SK-N-MC (cell line): ENCODE measurements at regions not wholly inside any gene's neighbourhood (a gene's known extent, or its start where the extent isn't known, plus 50 kb on each side); places are given as distances from the start of the nearest gene placed in this dataset.

ENCODE experiments used
- DNase-seq: peaks from one replicate; pipeline ENCODE4 v3.0.0-alpha.2; 2011; ENCODE audit warnings: low read depth, low spot score
- H3K27ac ChIP-seq: fragments of 200-600 bp; sonication (generic); 2 replicates; pipeline ENCODE4 v1.5.1; 2016; ENCODE audit warnings: mixed run types
- H3K36me3 ChIP-seq: fragments of 200-600 bp; sonication (generic); 2 replicates; pipeline ENCODE4 v1.6.1; 2017; ENCODE audit warnings: antibody characterized with exemption, low read length, mixed read lengths; ENCODE audit not compliant: insufficient read depth
- H3K4me3 ChIP-seq: fragments of 200-600 bp; sonication (generic); 2 replicates; pipeline ENCODE4 v1.5.1; 2016
- H3K9ac ChIP-seq: fragments of 200-600 bp; sonication (generic); 2 replicates; pipeline ENCODE4 v1.8.0; 2017; ENCODE audit warnings: mixed run types, mixed read lengths; ENCODE audit not compliant: insufficient read length
- H3K9me3 ChIP-seq: fragments of 200-600 bp; sonication (generic); 2 replicates; pipeline ENCODE4 v1.6.1; 2017; ENCODE audit warnings: low read depth, mild to moderate bottlenecking, antibody characterized with exemption, low read length, moderate library complexity, mixed read lengths
- EZH2 ChIP-seq: fragments of 200-600 bp; sonication (generic); IDR thresholded peaks from one replicate; pipeline ENCODE4 v1.6.1; 2017; ENCODE audit warnings: antibody characterized with exemption
- FOXP2 ChIP-seq: optimal IDR thresholded peaks from 2 replicates; pipeline ENCODE3; 2011; ENCODE audit warnings: mild to moderate bottlenecking, moderate library complexity; ENCODE audit not compliant: insufficient read depth; ENCODE audit errors: extremely low read length, control extremely low read depth
- POLR2AphosphoS5 ChIP-seq: IDR thresholded peaks from 2 replicates; pipeline ENCODE4 v1.6.1; 2012; ENCODE audit warnings: mild to moderate bottlenecking, low read depth, low read length, borderline replicate concordance

DNA sequence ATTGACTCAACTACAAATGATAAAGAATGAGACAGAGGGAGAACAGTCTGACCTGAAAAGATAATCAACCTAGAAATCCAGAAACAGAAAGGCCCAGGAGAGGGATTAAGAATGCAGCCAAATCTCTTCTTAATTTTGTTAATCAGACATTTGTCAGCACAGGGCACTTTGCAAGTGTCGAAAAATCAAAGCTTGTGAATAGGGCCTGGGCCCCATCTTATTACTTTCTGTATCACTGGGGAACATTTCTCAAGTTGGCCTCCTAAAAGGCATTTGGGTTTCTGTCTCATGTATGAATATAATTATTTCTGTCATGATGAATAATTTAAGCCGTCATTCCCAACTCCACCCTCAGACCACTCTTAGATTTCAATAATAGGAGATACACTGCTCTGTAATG lies 308.4 kb upstream of the PRKCQ start:
- no peak for DNase-seq
- no peak overlapping the region for H3K4me3 ChIP-seq
- no peak overlapping the region for H3K27ac ChIP-seq
- no peak for TF ChIP-seq EZH2
- TF ChIP-seq POLR2AphosphoS5: no peak
- H3K36me3 ChIP-seq: no peaks in the 10 kb centered on the region
- no peaks in the 10 kb centered on the region for H3K9me3 ChIP-seq
- no peak overlapping the region for H3K9ac ChIP-seq

DNA sequence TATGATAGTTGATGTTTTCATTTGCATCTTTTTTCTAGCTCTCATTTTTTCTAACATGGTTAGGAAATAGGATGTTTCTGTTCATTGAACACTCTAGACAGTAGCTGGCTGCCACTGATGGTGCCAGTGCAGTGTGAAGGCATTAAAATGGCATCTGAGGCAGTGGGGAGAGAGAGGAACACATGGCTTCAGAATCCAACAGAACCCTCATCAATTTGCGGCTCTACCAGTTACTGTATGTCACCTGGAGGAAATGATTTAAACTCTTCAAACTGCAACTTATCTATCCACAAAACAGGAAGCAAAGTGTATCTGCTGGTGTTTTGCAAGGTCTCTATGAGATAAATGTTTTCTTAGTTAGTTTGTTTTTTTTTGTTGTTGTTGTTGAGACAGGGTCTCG lies 305.2 kb upstream of the PRKCQ start:
- Histone ChIP-seq H3K4me3 (no peak overlapping the region), H3K9ac (no peak overlapping the region), H3K27ac (no peak overlapping the region), H3K36me3 (no peaks in the 10 kb centered on the region), H3K9me3 (no peaks in the 10 kb centered on the region)
- no peak for TF ChIP-seq EZH2
- no peak for TF ChIP-seq POLR2AphosphoS5
- no peak for TF ChIP-seq FOXP2
- no peak for DNase-seq

DNA sequence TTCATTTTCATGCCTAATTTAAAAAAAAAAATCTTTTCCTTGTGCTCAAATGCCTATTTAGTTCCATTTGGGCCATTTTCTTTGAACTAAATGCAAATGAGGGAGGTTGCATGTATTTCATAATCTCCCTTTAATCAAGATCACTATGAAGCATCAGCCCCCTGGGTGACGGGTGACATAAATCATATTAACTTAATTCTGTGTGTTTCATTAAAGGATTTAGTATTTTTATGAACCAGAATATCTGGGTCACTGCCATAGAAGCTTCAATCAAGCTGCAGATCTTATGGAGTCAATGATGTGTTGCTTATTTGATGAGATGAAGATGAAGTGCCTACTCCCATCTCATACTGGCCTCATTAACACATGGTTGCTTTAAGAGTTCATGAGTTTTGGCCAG lies 301.9 kb upstream of the PRKCQ start:
- Histone ChIP-seq H3K4me3 (no peak overlapping the region), H3K27ac (no peak overlapping the region), H3K36me3 (no peaks in the 10 kb centered on the region), H3K9me3 (no peaks in the 10 kb centered on the region), H3K9ac (no peak overlapping the region)
- TF ChIP-seq FOXP2 (no peak), POLR2AphosphoS5 (no peak), EZH2 (no peak)
- DNase-seq: no peak

DNA sequence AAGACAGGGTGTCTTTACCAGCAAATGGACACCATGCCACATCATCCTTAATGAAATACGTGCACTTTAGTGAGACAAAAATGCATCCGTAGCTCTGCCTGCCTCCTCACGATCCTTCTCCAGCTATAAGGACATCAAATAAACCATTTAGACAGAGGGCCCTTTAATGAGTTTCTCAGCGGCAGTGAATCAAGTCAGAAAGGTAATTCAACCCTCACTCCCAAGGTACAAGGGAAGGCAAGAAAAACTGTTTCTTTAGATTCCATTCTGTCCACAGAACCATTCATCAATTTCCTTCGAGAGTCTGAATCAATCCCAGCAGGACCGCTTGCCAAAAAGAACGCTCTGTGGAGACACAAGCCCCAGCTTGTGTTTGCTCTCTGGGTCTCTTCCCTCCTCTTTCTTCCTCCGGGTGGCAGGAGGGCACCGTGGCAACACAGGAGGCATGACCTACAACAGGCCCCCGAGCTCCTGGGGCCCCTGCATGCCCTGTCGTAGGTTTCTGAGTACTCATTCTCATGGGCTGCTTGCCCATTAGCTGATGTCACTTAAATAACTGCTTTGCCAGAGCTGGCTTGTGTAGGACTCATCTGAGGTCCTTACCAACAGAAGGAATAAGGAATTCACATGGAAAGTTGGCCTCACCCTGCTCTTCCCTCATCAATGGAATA lies 297.8 kb upstream of the PRKCQ start:
- Histone ChIP-seq H3K9ac (no peak overlapping the region), H3K9me3 (no peaks in the 10 kb centered on the region), H3K27ac (no peak overlapping the region), H3K36me3 (no peaks in the 10 kb centered on the region), H3K4me3 (no peak overlapping the region)
- no peak for DNase-seq
- no peak for TF ChIP-seq EZH2
- no peak for TF ChIP-seq FOXP2
- TF ChIP-seq POLR2AphosphoS5: no peak

DNA sequence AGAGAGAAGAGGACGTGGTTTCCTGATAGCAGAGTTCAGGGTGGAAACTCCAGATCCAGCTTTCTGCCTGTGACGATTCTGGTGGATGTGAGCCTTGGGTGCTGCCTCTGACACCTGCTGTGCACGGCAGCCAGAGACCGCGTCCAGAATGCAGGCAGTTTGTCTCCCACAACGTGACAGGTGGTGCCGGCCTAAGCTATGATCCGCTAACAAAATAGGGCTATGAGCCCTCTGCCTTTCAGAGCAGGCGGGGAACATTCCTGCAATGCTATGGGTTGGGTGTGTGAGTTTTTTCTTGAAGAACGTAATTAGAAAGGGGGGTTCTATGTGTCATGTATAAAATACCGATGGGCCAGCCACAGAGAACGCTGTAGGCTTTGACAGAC lies 297.3 kb upstream of the PRKCQ start:
- H3K36me3 ChIP-seq: no peaks in the 10 kb centered on the region
- H3K9me3 ChIP-seq: no peaks in the 10 kb centered on the region
- H3K4me3 ChIP-seq: no peak overlapping the region
- no peak for DNase-seq
- TF ChIP-seq FOXP2: no peak
- H3K9ac ChIP-seq: no peak overlapping the region
- H3K27ac ChIP-seq: no peak overlapping the region

DNA sequence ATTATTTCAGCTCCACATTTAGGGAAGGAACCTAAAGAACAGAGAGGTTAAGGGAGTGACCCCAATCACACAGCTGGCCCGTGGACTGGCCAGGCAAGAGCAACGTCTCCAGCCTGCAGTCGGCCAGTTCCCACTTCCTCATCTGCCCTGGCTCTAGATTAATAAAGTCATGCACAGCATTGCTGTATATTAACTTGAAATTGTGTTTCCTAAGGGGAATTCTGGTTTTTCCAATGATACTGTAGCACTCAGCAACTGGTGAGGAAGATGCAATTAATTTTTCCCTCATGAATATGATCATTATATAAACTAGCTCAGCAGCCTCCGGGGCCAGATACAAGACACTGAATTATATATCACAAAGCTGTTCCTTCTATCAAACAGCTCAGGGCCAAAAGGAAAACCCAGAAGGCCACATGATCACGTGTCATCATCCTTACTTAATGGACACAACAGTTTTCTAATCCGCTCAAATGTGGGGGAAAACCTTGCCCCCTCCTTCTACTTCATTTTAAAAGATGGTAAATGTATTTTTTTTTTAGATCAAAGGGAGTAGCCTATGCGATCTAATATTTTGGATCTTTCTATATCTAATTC lies 295.3 kb upstream of the PRKCQ start:
- Histone ChIP-seq H3K4me3 (no peak overlapping the region), H3K9ac (no peak overlapping the region), H3K27ac (no peak overlapping the region), H3K36me3 (no peaks in the 10 kb centered on the region), H3K9me3 (no peaks in the 10 kb centered on the region)
- TF ChIP-seq FOXP2 (no peak), POLR2AphosphoS5 (no peak), EZH2 (no peak)
- no peak for DNase-seq

DNA sequence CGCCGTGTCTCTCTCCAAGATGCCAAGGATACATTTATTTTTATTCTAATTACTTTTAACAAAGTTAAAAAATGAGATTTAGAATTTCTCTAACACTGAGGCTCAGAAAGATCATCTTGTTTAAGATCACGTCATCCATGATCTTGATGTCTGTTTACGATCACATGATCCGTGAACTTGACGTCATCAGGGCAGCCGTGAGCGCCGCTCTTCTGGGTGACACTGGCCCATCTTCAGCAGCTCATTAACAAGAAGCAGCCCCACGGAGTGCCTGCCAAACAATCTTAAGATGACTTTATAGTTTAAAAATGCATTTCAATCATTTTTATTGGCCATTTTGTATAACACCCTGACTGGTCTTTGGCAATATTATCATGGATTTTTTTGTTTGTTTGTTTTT lies 291.1 kb upstream of the PRKCQ start:
- TF ChIP-seq POLR2AphosphoS5: no peak
- no peak for TF ChIP-seq FOXP2
- TF ChIP-seq EZH2: no peak

DNA sequence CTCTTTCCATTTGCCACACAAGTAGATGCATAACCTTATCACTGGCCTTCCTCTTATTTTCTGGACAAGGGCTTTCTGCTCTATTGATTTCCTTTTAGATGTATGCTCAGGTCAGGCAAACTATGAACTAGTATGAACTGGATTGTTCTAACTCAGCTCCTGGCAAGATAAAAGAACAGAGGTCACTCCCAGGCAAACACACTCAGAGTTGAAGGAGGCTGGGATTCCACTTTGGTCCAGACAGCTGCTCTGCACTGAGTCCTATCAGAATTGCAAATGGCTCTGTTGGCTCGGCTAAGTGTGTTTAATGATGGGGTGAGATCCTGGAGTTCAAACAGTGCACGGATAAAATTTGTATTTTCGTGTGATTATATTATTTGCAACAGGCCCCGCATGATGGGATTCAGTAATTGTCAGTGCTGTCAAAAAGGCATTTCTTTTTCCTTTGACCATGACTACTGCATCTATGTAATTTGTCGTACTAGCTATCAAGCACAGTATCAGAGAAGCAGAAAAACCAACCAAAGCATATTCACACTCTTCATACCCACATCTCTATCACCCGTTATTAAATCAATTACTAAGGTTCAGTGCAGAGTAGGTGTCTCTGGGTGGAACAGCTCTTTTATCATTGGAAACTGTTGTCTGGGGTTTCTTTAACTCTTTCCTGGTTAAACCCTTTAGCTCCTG lies 288.1 kb upstream of the PRKCQ start:
- no peaks in the 10 kb centered on the region for H3K9me3 ChIP-seq
- no peak overlapping the region for H3K27ac ChIP-seq
- no peak overlapping the region for H3K9ac ChIP-seq
- no peak for DNase-seq
- no peaks in the 10 kb centered on the region for H3K36me3 ChIP-seq
- H3K4me3 ChIP-seq: no peak overlapping the region
- TF ChIP-seq FOXP2 (no peak), POLR2AphosphoS5 (no peak), EZH2 (no peak)

More for the DNA sequence above, 291.1 kb upstream of the PRKCQ start:
- DNase-seq: no peak
- Histone ChIP-seq H3K27ac (no peak overlapping the region), H3K4me3 (no peak overlapping the region), H3K9ac (no peak overlapping the region), H3K9me3 (no peaks in the 10 kb centered on the region), H3K36me3 (no peaks in the 10 kb centered on the region)

DNA sequence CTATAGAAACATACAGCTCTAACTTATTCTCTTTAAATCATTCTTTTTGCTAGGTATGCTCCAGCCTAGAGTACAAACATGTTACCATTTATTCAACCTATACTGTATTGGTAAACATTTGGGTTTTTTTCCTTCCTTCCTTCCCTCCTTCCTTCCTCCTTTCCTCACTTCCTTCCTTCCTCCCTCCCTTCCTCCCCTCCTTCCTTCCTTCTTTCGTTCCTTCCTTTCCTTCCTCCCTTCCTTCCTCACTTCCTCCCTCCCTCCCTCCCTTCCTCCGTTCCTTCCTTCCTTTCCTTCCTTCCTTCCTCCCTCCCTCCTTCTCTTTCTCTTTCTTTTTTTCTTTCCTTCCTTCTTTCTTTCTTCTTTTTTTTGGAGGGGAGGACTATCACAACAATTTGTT lies 286.7 kb upstream of the PRKCQ start:
- H3K36me3 ChIP-seq: no peaks in the 10 kb centered on the region
- TF ChIP-seq EZH2 (no peak), POLR2AphosphoS5 (no peak), FOXP2 (no peak)
- H3K4me3 ChIP-seq: no peak overlapping the region
- no peak overlapping the region for H3K9ac ChIP-seq
- DNase-seq: no peak
- H3K27ac ChIP-seq: no peak overlapping the region
- no peaks in the 10 kb centered on the region for H3K9me3 ChIP-seq

DNA sequence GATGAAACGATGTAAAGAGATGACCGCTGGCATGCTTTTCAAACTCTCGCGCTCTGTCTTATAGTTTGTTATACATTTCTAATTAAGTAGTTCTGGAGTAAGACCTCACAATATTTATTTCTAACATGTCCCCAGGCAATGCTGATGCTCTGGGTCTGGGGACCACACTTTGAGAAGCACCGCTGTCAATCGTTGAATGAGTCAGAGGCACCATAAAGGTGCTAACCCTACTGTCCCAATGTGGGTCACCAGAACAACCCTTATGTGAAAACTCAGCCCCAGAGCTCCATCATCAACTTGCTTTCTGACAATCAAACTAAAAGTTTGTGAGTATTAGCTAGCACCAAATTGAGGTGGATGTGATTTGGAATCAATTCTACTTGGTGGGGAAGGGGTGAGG lies 284.1 kb upstream of the PRKCQ start:
- DNase-seq: no peak
- no peak overlapping the region for H3K9ac ChIP-seq
- H3K4me3 ChIP-seq: no peak overlapping the region
- TF ChIP-seq EZH2: no peak
- no peak for TF ChIP-seq FOXP2
- no peak for TF ChIP-seq POLR2AphosphoS5
- H3K36me3 ChIP-seq: no peaks in the 10 kb centered on the region
- H3K27ac ChIP-seq: no peak overlapping the region
- no peaks in the 10 kb centered on the region for H3K9me3 ChIP-seq
